ENCODE measurements at regions not wholly inside any gene's neighbourhood (a gene's known extent, or its start where the extent isn't known, plus 50 kb on each side); places are given as distances from the start of the nearest gene placed in this dataset.

DNA sequence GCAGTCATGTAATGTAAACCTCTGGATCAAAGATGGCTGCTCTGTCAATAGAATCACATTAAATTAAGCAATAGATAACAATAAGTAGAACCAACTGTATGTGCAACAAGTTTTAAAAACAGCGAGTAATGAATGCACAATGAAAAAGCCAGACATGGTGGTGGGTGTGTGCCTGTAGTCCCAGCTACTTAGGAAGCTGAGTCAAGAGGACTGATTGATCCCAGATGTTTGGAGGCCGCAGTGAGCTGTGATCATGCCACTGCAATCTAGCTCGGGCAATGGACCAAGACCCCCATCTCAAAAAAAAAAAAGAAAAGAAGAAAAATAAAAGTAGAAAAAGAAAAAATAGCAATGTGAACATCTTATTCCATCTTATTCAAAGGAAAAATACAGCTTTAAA, 558.7 kb upstream of the MMS22L start:
- DNase-seq: no peak

DNA sequence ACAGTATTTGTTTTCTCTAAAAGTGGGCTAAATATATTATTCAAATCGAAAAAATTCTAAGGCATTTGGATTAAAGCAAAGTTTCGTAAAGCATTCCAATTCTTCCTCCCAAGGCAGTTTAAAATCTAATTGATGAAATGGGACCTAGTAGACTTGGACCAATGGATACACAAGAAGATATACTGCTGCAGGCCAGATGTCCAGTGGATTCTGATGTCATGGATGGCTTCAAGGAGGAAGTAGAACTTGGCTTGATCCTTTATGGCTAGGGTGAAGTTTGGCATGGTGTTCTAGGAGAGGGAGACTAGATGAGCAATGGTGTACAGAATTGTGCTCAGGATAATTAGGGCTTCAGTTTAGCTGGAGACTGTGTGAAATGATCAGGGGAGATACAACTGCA, 559.5 kb upstream of the MMS22L start:
- DNase-seq: no peak

DNA sequence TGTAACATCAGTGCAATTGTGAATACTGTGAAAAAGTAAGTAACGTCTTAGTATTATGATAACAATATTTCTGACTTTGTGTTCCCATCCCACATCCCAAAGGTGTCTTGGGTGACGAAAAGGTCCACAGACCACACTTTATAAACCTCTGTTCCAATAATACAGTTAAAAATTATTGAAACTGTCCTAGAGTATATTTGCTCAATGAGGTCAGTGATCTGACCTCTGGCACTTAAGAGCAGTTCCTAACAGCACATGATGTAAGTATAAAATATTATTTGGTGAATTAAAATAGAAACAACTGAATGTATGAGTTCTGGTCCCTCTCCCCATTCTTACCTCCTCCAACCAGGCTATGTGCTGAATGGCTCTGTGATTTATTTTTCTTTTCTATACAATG, 566.4 kb upstream of the MMS22L start:
- no peak for DNase-seq

DNA sequence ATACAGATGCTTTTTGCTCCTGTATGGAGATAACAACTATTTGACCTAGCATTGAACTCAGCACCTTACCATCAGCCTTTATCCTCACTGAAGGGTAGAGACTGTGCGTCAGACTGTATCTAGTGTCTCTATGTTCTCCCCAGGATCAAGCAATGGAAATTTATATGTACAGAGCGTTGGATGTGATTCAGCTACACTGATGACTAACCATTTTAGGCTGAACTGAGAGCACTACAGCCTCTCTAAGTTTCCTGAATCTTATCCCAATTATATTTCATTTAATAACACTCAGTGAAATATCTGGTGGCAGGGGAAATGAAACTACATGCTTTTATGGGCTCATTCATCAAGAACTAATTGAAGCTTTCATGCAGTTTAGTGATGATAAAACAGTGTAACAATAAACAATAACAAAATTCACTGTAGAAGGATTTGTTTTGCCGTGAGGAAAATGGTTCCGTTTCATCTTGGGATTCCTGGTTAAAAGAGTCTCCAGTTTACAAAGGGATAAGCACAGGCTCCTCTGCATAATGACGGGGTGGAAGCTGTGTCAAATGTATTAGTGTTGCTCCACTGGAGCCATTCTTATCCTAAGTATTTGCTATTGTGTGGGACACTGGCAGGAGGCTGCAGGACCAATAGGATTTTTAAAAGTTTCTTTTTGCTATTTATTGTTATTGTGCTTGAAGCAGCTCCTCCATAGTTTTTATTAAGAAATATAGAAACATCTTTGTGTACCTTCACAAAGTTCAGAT, 567.6 kb upstream of the MMS22L start:
- no peak for DNase-seq

DNA sequence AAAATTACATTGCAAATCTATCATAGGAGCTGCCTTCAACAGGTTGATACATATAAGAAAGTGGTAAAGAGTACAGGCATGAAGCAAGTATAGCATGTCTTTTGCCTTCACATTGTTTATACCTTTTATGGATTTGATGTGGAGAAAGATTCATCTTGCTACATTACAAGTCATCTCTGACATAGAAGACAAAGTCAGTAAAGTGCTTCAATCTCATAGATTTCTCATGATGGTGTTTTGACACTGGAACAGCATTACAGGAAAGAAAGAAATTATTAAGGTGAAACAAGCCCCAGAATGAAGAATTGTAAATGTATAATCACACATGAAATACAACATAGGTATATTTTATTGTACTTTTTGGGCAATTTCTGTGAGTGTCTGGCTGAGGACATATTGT, 580.7 kb upstream of the MMS22L start:
- DNase-seq: no peak

DNA sequence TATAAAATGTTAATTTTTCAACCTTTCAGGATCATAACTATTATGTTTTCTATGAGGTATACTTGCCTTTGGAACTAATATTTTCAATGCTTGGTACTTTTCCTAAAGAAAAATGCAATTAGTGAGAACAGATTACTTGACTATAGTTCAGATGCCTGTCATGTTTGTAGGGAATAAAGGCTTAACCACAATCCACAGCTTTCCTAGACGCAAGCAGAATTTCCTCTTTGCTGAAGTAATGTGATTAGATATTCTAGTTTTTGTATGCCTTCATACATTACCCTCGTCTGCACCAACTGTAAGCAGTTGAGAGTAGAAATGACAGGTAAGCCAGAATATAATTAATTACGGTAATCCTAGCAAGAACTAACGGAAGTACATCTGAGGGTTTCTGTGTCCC, 581.4 kb upstream of the MMS22L start:
- DNase-seq: no peak

DNA sequence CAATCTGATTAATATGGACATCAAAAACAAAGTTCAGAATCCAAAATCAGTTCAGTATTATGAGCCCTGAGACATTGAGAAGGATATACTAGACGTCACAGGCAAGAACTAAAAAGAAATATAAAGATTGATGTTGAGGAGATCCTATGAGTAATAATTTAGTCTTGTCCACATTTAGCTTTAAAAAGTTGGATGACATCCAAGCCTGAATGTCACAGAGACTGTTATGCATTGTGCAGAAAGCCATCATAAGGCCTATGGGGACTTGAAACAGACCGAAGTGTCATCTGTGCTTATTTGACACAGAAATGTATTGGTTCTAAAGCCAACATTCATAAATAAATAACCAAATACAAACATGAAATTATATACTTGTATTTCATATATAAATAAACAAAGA, 581.8 kb upstream of the MMS22L start:
- no peak for DNase-seq

DNA sequence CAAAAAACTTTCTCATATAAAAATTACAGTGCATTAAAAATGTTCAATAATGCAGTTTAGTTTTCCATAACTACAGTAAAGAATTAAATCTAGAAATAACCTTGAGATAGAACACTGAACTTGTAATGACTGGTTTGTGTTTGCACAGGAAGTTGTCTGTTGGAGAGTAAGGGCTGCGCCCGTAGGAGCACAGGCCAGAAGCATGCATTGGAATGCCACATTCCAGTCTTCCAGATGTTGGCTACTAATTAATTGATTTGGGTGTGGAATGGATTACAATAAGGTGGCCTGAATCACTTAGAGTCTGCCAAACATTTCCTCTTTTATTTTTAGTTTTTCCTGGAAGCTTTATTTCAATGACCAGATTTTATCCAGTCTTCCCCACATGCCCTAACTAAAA, 582.6 kb upstream of the MMS22L start:
- no peak for DNase-seq

DNA sequence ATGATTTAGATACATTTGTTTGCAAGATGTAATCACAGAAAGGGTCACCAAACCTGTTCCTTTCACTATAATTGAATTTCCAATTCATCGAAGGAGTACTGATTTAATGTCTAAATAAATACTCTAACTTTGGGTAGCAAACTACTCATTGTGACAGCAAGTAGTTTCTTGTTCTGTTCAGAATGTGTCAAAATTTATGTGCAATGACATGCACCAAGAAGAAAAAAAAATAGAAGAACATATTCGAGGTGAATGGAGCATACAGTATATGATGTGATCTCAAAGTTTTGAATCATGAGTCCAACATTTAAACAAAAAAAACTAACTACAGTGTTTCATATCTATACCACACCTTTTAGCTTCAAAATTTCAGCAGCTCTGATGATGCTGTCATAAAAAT, 583.6 kb upstream of the MMS22L start:
- DNase-seq: no peak

DNA sequence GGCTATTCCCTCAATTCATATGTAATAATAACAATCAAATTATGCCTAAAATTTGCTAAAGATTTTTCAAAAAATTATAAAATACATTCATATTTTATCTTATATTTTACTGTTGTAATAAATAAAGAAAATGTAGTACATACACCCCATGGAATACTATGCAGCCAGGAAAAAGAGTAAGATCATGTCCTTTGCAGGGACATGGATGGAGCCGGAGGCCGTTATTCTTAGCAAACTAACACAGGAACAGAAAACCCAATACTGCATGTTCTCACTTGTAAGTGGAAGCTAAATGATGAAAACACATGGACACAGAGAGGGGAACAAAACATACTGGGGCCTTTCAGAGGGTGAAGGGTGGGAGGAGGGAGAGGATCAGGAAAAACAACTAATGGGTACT, 584.2 kb upstream of the MMS22L start:
- no peak for DNase-seq

DNA sequence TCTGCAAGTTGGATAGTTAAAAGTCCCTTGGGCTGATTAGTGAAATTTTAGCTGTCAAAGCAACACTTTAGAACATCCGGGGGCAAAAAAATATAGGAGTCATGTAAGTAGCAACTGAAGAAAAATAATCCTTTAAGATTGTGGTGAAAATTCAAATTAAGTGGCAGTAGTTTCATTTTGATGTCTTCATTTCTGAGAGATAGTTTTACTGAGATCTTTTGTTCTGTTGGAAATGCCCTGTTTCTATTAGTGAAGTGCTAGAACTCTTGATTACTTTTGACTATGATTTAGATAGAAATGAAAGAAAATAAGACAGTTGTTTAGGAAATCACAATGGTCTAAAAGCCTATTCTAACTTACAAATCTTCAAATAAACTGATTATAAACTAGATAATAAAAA, 587.3 kb upstream of the MMS22L start:
- DNase-seq: no peak

DNA sequence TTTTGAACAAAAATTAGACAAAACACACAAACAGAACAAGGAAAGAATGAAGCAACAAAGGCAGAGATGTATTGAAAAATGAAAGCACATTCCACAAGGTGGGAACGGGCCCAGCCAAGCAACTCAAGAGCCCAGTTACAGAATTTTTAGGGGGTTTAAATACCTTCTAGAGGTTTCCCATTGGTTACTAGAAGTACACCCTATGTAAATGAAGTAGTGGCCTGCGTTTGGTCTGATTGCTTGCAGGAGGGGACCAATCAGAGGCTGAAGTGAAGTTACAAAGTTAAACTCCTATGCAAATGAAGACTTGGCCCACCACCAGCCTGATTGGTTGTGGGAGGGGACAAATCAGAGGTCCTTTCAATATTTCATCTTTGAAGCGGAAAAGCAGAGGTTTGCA, 593.7 kb upstream of the MMS22L start:
- no peak for DNase-seq

DNA sequence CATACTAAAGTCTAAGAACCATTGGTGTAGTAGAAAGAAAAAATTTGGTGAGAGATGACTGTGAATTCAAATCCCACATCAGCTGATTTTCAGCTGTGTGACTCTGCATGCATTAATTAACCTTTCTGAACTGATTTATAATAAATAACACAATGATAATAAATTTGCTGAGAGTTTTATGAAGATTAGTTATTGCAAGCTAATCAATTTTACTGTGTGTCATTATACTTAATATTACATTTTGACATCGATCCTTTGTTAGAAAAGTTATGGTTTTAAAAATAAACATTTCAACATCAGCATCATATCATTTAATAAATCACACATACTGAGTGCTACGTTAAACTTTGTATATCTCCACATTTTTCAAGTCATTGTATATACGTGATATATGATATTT, 599.7 kb upstream of the MMS22L start:
- DNase-seq: no peak

DNA sequence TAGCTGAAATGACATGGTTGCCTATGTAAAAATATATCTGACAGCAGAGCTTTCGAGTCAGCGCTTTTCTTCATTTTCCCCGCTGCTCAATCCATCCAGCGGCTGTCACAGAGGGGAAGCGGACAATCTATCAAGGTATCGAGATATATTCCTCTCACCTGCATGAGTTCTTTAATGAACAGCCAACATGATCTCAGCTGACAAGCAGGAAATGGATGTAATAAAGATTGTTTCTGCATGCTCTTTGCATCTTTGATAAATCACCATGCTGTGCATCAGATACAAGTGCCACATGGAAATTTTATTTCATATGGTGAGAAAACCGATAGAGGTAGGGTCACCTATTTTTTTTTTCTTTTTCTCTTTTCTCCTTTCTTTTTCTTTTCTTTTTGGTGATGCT, 602.3 kb upstream of the MMS22L start:
- no peak for DNase-seq

DNA sequence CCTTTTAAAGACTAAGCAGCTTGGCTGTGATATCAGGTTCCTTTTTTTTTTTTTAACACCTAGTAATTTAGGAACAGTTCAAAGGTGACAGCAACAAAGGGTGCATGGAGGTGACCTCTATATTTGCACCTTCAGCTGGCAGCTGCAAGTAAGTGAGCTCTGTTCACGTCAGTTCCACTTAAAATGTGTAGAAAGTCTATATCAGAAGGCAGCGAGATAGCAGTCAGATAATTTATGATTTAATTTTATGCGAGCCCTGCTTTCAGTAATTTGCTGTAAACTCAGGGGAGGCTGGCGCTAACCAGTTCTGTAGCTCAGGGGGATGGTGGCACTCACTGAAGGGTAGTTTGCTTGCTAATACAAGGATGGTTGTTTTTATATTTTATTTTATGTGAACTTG, 602.8 kb upstream of the MMS22L start:
- DNase-seq: no peak

DNA sequence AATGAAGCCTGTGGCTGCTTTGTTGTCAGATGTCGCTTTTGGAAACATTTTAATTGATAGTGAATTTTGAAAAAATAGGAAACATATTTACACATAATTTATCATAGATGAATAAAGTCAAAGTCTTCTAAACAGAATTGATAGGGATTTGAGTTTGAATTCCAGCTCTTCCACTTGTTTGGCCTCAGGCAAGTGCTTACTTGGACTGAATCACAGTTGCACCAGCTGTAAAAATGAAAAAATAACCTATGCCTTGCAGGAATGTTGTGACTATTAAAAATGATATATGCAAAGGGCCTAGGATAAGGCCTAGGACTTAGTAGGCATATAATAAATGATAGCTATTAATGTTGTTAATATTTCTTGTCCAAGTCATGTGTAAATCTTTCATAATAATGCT, 618.5 kb upstream of the MMS22L start:
- no peak for DNase-seq

DNA sequence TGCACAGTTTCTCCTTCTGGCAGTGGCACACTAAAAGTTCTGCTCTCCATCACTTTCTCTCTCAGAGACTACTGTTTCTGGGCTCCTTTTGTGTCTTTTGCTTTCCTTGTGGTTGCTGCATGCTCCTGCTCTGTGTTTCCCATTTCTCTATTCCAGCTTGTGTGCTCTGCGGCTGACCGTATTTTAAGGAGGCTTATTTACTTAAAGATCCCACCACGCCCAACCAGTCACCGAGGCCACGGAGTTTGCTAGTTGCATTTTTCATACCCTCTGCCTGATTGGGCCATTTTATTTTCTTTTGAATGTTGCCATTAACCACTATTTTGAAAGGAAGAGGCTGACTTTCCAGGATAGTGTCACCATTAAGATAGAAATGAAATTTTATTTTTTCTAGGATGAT, 626.4 kb upstream of the MMS22L start:
- no peak for DNase-seq

DNA sequence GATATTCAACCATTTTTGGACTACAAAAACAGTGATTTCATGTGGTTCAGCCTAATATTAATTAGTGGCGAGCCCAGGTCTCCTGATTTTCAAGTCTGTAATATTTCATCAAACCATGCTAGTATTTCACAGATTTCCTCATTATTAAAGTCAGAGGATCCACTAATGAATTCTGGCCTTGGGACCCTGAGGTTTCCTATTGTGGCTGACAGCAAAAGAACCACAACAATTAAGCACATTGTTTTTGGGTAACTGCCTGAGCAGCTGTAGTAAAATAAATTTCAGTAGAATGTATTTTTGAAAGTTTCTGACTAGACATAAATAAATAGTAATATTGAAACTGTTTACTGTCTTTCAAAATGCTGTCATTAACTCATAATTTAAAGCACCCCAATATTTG, 630.7 kb upstream of the MMS22L start:
- DNase-seq: no peak

DNA sequence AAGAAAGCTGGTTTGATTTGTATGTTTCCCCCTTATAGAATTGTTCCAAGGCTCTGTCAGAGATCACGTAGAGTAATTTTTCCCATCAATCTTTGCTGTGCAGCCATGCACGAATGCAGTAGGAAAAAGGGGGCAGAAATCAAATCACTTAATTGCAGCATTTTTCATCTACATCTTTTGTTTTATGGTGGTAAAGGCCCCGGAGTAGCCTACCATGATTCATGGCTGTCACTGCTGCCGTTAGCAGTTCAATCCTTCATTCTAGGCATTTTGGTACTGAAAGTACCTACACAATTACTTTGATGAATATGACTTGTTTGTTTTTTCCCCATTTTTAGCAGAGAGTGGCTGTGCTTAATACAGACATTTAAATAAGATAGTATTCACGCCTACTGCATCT, 631.9 kb upstream of the MMS22L start:
- no peak for DNase-seq

DNA sequence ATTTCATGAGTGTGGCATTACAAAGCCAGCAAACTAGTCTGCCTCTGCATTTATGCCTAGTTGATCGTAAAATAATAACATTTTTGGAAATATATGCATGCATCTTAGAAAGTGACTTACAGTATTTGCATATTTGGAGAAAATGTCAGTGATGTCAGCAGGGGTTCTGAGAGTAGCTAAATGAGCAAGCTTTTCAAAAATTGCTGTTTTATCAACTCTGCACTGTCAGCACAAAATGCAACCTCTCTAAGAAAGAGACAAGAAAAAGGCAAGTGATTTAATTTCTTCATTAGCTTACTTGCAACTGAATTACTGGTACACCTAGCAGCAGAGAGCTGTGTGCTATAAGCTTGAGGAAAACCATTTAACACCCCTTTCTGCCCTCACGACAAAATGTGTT, 632.5 kb upstream of the MMS22L start:
- no peak for DNase-seq

DNA sequence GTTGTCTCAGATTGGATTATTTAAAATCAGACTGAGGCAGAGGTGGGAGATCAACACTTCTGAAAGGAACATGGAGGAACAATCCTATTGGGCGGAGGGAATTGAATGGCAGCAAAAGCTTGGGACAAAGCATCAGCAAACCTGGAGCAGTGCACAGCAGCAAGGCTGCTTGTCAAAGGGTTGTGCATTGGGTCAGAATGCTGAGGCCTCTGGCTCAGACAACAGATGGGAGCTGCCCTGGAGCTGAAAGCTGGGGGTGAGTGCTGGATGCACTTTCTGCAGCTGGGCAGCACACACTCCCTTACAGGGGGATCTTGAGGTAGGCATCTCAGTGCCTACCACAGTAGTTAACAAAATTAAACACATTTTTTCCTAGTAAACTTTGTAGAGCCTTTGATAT, 634.4 kb upstream of the MMS22L start:
- DNase-seq: no peak

DNA sequence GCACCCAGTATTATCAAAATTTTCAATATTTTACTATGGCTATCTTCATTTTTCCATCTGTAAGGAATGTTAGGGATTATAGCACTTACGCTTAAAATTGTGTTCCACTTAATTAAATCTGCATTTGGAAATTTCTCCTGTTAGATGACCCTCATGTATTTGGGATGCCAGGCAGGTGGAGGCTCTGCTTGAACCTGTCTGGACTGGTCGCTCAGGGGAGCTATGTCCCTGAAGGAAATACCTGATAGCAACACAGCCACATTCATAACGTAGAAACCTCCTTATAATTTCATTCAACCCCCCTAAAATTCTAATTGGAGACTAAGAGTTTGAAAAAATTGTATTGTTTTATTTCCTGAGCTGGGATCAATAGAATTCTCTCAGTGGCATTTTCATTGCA, 636.0 kb upstream of the MMS22L start:
- no peak for DNase-seq

DNA sequence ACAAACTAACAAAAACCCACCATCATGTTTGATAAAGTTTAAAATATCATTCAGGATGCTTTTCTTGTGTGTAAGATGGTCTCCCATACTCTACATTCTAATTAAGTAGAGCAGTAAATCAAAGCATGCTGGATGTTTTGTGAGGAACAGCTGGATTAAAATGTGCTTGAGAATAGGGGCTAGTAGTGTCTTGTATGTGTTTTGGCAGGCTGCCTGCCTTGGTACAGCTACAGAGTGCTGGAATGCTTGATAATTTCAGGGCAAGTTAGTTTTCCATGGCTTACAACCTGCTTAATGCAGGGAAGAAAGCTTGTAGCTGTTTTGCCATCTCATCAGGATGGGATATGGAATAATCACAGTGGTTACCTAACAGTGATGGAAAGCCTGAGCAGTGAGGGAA, 636.6 kb upstream of the MMS22L start:
- no peak for DNase-seq

DNA sequence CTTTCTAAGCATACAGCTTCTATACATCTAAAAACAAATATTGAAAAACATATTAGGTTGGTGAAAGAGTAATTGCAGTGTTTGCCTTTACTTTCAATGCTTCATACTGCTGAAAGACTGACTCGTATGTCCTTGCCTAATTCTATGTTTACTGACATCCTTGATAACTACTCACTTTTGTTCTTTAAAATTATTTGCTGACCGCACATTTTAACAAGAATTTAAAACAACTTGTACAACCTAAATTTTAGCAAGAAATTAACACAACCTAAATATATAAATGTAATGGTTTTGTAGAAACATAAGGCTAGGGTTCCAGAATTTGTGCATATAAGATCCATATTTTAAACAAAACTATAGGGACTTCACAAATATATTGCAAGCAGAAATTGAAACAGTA, 640.2 kb upstream of the MMS22L start:
- DNase-seq: no peak

DNA sequence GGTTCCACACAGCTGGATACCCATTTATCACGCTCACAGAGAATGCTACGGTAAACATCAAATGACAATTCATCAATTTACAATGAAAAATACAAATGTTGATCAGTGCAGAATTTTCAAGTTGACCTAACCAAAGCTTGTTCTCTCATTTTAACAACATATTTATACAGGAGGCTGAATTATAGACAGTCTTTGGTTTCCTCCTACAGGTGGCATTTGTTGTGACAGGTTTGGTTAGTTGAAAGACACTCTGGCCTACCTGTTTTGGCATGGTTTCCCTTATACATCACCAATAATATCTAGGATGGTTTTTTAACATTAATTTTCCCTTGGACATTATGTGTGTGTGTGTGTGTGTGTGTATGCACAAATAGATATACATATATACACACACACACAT, 642.5 kb upstream of the MMS22L start:
- no peak for DNase-seq
